Activated CD4-positive, alpha-beta T cell treated with anti-CD3 and anti-CD28 coated beads for 4 hours (primary cell): ENCODE measurements at regions not wholly inside any gene's neighbourhood (a gene's known extent, or its start where the extent isn't known, plus 50 kb on each side); places are given as distances from the start of the nearest gene placed in this dataset.
A peak's percentile ranks its signal among the peaks of the same experiment; 100 is the strongest.
"Not testable (repeated sequence)": the region's sequence is repeated elsewhere in the genome, so short reads cannot be mapped to it uniquely, and the experiment has no call there.

Source experiments
- DNase-seq, 2 donors: peaks; one replicate each; pipeline ENCODE4 v3.0.0-alpha.2; 2020

- not testable (repeated sequence) for DNase-seq
Measured at GRCh38 chr7:131662301-131662873, 106.0 kb upstream of the PODXL start.

GRCh38 chr7:131657881-131658280, 101.5 kb upstream of the PODXL start:
- no peak for DNase-seq

DNA sequence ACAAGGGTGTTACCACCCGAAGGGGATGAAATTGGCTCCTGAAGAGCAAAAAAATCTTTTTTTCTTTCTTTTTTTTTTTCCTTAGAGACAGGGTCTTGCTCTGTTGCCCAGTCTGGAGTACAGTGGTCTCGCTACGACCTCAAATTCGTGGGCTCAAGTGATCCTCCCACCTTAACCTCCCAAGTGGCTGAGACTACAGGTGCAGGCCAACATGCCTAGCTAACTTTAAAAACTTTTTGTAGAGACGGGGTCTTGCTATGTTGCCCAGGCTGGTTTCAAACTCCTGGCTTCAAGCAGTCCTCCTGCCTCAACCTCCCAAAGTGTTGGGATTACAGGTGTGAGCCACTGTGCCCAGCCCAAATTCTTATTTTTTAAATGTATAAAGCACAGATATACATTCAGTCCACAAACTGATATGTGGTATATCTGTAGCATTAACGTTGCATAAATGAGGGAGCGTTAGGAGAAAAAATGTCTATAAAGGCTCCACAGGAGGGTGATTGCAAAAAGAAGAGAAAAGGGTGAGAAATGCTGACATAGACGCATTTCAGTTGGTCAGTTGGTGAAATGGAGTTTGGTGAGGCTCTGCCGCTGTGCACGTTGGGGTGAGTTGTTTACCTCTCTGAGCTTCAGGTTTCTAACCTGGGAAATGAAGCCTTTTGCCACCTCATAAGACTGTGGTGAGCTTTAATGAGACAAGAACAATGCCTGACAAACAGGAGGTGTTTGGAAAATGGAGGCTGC, 100.7 kb upstream of the PODXL start:
- DNase-seq: no peak

- DNase-seq: no peak
Measured at GRCh38 chr7:131655866-131656265, 99.4 kb upstream of the PODXL start.

DNA sequence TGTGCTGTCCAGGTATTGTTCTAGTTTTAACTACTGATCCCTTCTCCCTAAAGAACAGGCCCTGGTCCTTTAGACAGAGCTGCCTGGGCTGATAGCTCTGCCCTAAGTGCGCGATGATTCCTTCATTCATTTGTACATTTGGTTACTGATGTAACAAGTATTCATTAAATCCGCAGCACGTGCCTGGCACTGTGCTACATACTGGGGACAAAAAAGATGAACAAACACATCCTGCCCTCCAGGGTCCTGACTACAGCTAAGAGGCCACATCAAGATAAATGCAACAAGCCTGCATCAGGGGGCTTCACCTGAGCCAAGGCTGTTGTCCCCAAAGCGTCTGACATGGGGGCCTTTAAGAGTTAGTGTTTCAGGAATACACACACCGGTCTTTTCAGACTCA, 99.0 kb upstream of the PODXL start:
- DNase-seq: no peak

DNA sequence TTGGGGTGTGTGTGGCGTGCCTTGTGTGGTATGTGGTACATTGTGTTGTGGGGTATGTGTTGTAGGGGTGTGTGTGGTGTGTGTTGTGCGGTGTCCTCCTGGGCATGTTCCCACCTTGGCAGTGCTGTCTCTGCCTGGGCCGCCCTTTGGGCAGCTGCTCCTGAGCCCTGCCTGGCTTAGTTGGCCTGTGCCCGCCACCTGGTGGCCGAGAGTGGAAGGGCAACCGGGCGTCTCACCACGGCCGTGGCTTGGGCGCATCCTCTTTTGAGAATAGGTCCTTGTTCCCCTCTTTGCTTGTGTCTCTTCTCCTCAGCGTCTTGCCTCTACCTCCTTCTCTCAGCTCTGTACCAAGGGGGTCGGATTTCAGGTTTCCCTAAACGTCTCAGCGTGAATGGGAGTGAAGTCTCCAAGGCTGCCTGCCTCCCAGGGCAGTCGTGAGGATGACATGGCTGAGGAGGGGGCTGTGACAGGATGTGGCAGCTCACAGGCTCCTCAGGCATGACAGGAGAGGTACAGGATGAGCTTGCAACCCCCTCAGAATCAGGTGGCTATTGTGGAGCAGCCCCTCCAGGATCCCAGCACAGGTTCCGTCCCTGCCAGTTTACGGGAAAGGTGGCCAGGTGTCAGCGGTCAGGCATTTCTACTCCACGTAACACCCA, 98.4 kb upstream of the PODXL start:
- peak; percentile 67 to 78 for DNase-seq

DNA sequence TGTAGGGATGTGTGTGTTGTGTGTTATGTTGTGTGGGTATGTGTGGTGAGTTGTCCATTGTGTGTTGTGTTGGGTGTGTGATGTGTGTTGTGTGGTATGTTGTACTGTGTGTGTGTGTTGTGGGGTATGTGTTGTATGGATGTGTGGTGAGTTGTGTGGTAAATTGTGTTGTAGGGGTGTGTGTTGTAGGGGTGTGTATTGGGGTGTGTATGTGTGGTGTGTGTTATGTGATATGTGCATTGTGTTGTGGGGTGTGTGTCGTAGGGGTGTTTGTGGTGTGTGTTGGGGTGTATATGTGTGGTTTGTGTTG, 97.8 kb upstream of the PODXL start:
- DNase-seq: no peak

GRCh38 chr7:131653418-131654248, 97.2 kb upstream of the PODXL start:
- DNase-seq: no peak

GRCh38 chr7:131652934-131653333, 96.5 kb upstream of the PODXL start:
- DNase-seq: no peak

DNA sequence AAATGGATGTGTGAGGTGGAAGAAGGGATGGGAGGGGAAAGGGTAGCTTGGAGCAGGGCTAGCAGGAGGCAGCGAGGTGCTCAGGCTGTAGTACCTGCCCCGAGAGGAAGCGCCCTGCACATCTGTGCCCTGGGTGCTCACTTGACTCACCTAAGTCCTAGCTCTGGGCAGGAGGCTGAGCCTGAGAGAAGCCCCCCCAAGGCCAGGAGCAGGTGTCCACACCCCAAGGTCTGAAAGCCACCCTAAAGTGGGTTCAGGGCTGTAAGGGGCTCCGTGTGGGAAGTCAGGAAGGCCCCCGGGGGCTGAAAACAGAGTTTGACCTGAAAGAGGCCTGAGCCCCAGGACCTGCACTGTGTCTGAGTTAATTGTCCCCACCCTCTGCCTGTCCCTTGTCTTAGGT, 95.8 kb upstream of the PODXL start:
- DNase-seq: no peak

- DNase-seq: no peak
Measured at GRCh38 chr7:131649879-131650278, 93.5 kb upstream of the PODXL start.

- DNase-seq: no peak
Measured at GRCh38 chr7:131649003-131649541, 92.6 kb upstream of the PODXL start.

DNA sequence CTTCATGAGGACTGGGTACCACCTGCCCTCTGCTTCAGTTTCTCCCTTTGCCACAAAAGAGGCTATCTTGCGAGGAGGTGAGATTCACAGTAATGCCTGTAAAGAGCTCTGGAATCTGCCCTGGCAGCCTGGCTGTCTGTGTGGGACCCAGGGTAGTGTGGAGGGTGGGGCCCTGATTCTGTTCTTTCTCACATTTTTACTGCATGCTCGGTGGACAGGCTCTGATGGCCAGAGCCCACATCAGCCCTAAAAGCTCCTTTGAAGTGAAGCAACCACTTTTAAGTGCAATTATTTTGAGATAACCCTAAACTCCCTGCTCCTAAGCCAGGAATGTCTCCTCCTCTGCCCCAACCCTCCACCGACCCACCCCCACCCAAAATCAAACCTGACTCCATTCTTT, 92.1 kb upstream of the PODXL start:
- no peak for DNase-seq

- no peak for DNase-seq
Measured at GRCh38 chr7:131646203-131646602, 89.8 kb upstream of the PODXL start.

- DNase-seq: no peak
Measured at GRCh38 chr7:131642429-131642828, 86.0 kb upstream of the PODXL start.

- no peak for DNase-seq
Measured at GRCh38 chr7:131640686-131641085, 84.3 kb upstream of the PODXL start.

- no peak for DNase-seq
Measured at GRCh38 chr7:131638641-131639430, 82.4 kb upstream of the PODXL start.

GRCh38 chr7:131637859-131638258, 81.4 kb upstream of the PODXL start:
- DNase-seq: no peak

GRCh38 chr7:131636092-131636491, 79.7 kb upstream of the PODXL start:
- DNase-seq: no peak

GRCh38 chr7:131634197-131634596, 77.8 kb upstream of the PODXL start:
- not testable (repeated sequence) for DNase-seq

GRCh38 chr7:131633342-131633843, 77.0 kb upstream of the PODXL start:
- DNase-seq: no peak

DNA sequence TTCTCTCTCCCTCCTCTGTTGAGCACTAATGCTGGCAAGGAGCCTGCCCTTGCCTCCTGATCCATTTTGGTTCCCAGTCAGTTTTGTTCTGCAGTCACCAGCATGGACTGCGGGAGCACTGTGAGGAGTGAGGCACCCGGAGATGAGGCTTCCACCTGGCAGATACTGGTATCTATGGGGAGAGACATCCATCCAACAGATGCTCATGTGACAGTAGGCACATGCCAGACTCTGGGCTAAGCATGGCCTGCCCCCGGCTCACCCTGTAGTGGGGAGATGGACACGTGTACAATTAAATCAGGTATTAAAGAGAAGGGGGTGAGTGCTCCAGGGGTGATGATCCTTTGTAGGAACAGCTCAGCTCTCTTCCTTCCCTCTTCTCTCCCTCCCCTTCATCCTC, 74.0 kb upstream of the PODXL start:
- DNase-seq: no peak
